ENCODE measurements at regions not wholly inside any gene's neighbourhood (a gene's known extent, or its start where the extent isn't known, plus 50 kb on each side); places are given as distances from the start of the nearest gene placed in this dataset.
"Not testable (repeated sequence)": the region's sequence is repeated elsewhere in the genome, so short reads cannot be mapped to it uniquely, and the experiment has no call there.

- intact Hi-C loops (cut with DNase I): no loop called here
- DNase-seq (ENCODE audit: low spot score): peak; percentile 29
Observed at GRCh38 chr22:41023299-41023623, 69.1 kb upstream of the EP300 start.

DNA sequence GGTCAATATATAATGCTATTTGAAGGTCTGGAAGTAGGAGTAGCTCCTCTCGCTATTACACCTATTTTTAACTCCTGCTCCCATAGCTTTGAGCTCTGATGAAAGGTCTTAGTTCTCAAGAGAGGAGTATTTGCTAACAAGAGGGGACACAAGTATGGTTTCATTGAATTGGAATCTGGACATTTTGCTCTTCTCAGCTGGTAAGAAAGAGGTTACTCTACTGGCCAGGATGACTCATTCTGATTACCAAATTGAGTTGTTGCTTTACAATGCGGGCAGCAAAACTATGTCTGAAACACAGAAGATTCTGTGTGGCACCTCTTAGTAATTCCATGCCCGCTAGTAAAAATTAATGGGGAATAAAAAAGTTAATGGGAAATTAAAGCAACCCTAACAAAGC is 63.6 kb upstream of the EP300 start:
- intact Hi-C loops (cut with DNase I): loop anchor here in 1 of 2 donors (2.0 kb wide), 1 partner anchor 38 kb away; no protein-coding TSS in a partner anchor
- DNase-seq (ENCODE audit: low spot score): no peak

GRCh38 chr22:41030891-41031290 is 61.5 kb upstream of the EP300 start:
- intact Hi-C loops (cut with DNase I): no loop called here

DNA sequence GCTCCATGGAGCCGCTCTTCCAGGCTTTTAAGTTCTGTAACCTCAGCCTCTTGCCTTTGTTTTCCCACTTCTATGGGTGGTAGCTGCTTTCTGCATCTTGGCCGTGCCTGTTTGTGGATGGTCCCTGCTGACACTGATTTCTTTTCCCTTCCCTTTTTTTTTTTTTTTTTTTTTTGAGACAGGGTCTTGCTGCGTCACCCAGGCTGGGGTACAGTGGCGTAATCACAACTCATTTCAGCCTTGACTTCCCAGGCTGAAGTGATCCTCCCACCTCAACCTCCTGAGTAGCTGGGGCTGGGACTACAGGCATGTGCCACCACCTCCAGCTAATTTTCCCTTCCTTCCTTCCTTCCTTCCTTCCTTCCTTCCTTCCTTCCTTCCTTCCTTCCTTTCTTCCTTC is 57.7 kb upstream of the EP300 start:
- no peak for DNase-seq (ENCODE audit: low spot score)
- intact Hi-C loops (cut with DNase I): no loop called here

More at GRCh38 chr22:41030891-41031290, 61.5 kb upstream of the EP300 start:
- no peak for DNase-seq (ENCODE audit: low spot score)

GRCh38 chr22:41036924-41037323 is 55.5 kb upstream of the EP300 start:
- intact Hi-C loops (cut with DNase I): no loop called here
- no peak for DNase-seq (ENCODE audit: low spot score)

DNA sequence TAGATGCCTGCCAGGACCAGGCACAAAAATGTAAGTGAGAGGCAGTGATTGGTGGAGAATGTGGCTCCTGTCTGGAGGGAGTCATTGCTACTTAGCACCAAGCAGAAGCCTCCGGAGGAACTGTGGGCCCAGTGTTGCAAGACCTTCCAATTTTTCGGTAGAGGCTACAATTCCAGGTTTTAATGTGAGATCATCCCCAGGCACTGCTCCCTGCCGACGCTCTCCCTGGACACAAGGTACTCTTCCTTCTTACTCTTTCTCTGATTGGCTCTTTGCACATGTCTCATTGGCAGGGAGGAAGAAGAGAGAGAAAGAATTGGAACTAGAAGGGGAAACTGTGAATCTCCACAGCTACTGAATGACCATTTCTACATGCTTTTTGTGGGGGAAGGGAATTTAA is 53.7 kb upstream of the EP300 start:
- intact Hi-C loops (cut with DNase I): no loop called here
- peak; percentile 38 for DNase-seq (ENCODE audit: low spot score)

DNA sequence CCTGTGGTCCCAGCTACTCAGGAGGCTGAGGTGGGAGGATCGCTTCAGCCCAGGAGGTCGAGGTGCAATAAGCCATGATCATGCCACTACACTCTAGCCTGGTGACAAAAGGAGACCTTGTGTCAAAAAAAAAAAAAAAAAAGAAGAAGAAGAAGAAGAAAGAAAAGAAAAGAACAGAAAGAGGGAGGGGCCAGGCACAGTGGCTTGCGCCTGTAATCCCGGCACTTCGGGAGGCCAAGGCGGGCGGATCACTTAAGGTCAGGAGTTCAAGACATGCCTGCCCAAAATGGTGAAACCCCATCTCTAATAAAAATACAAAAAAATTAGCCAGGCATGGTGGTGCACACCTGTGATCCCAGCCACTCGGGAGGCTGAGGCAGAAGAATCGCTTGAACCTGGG is 52.8 kb upstream of the EP300 start:
- intact Hi-C loops (cut with DNase I): not testable (repeated sequence)
- peak; percentile 0 for DNase-seq (ENCODE audit: low spot score)

GRCh38 chr22:41040483-41040882 is 51.9 kb upstream of the EP300 start:
- intact Hi-C loops (cut with DNase I): no loop called here

DNA sequence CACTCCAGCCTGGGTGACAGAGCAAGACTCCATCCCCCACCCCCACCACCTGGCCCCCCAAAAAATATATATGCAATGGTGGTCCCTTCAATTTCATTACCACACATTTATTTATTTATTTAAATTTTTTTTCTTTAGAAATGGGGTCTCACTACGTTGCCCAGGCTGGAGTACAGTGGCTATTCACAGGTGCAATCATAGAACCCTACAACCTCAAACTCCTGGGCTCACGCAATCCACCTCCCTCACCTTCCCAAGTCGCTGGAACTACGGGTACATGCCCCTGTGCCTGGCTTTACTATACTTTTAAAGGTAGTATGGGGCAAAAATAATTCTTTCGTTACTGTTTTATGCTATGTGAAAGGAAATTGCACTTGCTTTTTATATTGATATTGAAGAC is 50.9 kb upstream of the EP300 start:
- intact Hi-C loops (cut with DNase I): no loop called here
- DNase-seq (ENCODE audit: low spot score): no peak

More at GRCh38 chr22:41040483-41040882, 51.9 kb upstream of the EP300 start:
- no peak for DNase-seq (ENCODE audit: low spot score)

Data from posterior vena cava (tissue), 2 donors.